Frontal cortex (tissue), 3 donors: ENCODE measurements at regions not wholly inside any gene's neighbourhood (a gene's known extent, or its start where the extent isn't known, plus 50 kb on each side); places are given as distances from the start of the nearest gene placed in this dataset.

Experiments
- DNase-seq, 2 donors: peaks; one replicate each; pipeline ENCODE4 v3.0.0; 2012; ENCODE audit warnings: low spot score in 2 of 2
- FAIRE-seq: peaks from 2 replicates; lab custom pipeline; 2012; peaks lifted over from hg19 to GRCh38; lab: Jason Lieb, UNC
- donor health status: control.
- donor health status: control.
- donor health status: control.

- DNase-seq (no peak), FAIRE-seq (no peak)
Measured at GRCh38 chr16:9533042-9533441, 441.6 kb downstream of the HAPSTR1 start.

GRCh38 chr16:9534759-9535158, 443.3 kb downstream of the HAPSTR1 start:
- FAIRE-seq (no peak), DNase-seq (no peak)

DNA sequence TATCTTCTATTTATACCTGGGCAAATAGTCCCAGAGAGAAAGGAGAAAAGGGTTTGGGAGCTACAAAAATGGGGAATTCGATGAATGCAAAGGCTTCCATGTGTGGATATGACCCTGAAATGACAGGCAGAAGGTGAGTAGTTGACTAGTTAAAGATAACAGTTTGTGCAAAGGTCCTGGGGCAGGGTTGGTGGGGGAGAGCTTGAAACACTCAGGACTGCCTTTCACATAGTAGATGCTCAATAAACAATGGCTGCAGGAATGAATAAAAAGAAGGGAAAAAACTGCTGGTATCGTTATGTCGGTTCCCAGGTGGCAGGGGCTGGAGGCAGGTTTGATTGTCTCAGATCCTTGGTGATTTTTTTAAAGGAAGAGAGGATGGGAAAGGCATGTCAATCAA, 445.5 kb downstream of the HAPSTR1 start:
- FAIRE-seq, result no peak

GRCh38 chr16:9539346-9539745, 447.9 kb downstream of the HAPSTR1 start:
- DNase-seq (no peak), FAIRE-seq (no peak)

More for the DNA sequence above, 445.5 kb downstream of the HAPSTR1 start:
- no peak for DNase-seq

DNA sequence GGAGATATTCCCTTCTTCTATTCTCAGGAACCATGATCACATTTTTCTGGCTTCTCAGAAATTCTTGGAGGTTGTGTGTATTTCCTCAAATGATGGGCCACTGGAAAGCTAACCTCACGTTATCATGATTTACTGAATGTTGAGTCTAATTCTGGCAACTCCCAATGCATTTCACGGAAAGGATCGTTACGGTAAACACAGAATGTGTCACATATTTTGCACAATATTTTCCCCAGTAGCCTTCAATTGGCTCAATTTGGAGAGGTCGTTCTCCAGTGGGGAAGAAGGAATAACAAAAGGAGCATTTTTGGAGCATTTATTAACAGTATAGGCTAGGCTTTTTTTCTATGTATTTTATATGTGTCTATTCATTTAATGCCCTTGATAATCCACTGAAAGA, 450.3 kb downstream of the HAPSTR1 start:
- DNase-seq (no peak), FAIRE-seq (no peak)

- FAIRE-seq (no peak), DNase-seq (no peak)
Measured at GRCh38 chr16:9542165-9542755, 450.8 kb downstream of the HAPSTR1 start.

DNA sequence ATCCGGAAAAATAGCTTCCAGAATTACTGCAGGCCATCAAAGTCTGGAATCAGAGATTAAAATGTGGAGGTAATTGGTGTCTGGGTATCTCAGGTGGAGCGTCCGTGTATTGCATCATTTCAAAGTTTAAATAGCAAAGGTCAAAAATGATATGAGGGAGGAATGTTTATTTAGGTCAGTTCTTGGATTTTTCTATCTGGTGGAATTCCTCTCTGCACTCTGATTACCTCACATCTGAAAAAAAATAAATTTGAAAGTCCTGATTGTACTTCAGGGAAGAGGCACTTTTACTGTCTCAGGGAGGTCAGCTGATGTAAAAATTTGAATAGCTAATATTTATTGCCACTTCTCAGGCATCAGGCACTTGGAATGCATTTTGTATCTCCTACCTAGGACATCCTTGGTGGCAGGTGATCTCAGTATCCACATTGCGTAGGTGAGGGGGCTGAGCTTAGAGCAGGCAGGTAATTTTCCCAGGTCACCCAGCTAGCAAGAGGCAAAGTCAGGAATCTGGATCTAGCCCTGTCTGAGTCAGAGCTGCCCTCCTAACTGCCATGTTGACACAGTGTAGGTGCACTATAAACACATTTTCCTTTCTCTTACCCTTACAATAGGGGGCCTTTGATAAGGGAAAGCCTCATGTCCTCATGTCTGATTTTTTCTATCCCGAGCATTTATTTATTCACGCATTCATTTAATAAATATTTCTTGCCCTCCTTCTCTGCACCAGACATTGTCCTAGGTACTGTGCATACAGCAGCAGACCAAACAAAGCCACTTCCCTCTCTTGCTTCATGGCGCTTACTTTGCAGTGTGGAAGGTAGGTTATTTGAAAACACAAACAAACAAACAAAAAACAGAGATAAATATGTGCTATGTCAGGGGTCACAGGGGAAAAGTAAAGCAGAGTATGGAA, 454.3 kb downstream of the HAPSTR1 start:
- FAIRE-seq (no peak), DNase-seq (no peak)

DNA sequence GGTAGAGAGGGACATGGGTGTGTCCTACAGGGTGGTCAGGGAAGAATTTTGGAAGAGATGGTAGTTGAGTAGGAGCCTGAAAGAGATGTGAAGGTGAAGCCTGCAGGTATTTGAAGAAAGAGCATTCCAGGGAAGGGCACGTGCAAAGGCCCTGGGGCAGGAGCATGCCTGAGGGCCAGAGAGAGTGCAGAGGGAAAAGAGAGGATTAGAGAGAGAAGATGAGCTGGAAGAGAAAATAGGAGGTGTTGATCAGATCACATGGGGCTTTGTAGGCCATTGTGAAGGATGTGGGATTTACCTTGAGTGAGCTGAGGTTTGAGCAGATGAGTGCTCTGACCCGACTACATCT, 455.0 kb downstream of the HAPSTR1 start:
- DNase-seq (no peak), FAIRE-seq (no peak)

GRCh38 chr16:9549487-9549886, 458.0 kb downstream of the HAPSTR1 start:
- no peak for FAIRE-seq
- no peak for DNase-seq

- no peak for DNase-seq
- no peak for FAIRE-seq
Measured at GRCh38 chr16:9555051-9555450, 463.6 kb downstream of the HAPSTR1 start.

DNA sequence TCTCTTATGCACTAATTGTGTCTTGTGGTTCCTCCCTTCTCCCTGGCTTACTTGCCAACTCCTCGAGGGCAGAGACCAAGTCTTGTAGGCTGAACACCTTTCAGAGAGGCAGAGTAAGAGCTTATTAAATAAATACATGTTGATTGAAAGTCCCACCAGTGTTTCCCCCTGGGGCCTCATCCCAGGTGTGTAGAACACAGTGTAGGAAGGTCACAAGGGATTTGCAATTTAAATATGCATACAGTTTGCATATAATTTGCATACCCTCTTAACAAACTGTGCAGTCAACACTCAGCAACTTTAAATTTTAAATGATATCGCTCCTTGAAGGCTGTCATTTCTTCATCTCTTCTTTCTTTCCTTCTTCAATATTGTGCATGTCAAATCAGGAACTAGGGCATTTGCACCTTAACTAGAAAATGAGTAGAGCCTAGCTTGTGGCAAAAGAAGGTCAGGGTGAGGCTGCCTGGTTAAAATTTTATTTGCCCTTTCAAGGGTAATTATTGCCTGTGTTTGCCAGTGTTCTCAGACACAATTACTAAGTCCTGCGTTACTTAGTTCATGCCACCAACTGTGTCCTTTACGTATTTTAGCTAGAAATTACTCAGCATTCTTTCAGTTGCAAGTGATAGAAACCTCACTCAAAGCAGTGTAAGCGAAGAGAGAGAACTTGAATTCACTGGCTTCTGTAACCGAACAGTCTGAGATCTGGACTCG, 465.7 kb downstream of the HAPSTR1 start:
- DNase-seq, result no peak
- no peak for FAIRE-seq

- no peak for FAIRE-seq
- DNase-seq, result no peak
Measured at GRCh38 chr16:9557713-9558112, 466.3 kb downstream of the HAPSTR1 start.

- DNase-seq (no peak), FAIRE-seq (no peak)
Measured at GRCh38 chr16:9566099-9566498, 474.7 kb downstream of the HAPSTR1 start.

- no peak for FAIRE-seq
- DNase-seq, result no peak
Measured at GRCh38 chr16:9567666-9568065, 476.2 kb downstream of the HAPSTR1 start.

GRCh38 chr16:9568261-9568660, 476.8 kb downstream of the HAPSTR1 start:
- DNase-seq (no peak), FAIRE-seq (no peak)

DNA sequence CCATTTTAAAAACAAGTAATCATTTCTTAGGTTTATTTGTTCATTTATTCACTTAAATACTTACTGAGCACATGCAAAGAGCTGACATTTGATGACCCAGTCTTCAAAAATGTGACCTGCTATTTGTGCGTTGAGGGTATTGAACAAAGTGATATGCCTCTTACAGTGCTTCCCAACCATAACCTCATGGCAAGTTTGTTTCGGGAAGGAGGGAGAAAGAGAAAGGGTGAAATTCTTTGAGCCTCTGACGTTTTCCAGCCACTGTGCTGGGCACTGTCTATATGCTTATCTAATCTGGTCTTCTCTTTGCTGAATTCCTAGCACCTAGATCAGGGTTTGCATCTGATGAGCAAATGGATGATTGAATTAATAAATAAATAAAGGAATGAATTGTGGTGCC, 479.1 kb downstream of the HAPSTR1 start:
- no peak for DNase-seq
- FAIRE-seq, result no peak

- FAIRE-seq (no peak), DNase-seq (no peak)
Measured at GRCh38 chr16:9578459-9578858, 487.0 kb downstream of the HAPSTR1 start.

DNA sequence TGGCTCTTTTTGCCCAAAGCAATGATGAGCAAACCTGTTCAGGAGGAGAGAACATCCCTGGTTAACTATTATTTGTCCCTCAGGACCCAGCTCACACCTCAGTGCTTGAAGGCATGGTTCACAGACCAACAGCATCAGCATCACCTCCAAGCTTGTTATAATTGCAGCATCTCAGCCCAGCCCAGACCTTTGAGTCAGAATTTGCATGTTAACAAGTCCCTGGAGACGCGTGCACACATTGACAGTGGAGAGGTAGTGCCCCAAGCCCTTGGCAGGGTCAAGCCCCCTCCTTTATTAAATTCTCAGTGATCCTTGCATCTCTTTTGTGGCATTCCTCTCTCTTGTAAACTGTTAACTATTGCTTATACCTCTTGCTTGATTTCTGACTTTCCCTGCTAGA, 488.6 kb downstream of the HAPSTR1 start:
- no peak for FAIRE-seq
- no peak for DNase-seq

GRCh38 chr16:9593440-9593839, 502.0 kb downstream of the HAPSTR1 start:
- DNase-seq, result no peak
- FAIRE-seq, result no peak

DNA sequence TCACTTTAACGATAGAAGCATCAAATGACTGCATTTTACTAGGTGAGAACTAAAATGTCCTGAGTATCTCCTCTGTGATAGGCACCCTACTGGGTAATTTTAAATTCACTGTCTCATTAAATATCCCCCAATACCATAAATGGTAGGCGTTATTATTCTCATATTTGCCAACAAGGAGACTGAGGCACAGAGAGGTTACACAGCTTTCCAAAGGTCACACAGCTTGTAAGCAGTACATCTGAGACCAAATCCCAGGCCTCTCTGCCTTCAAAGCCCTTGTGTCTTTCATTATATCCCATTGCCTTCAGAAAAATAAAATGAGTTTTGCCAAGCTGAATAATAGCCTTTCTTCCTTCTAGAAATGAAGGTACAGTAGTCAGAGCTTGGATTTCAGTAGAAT, 502.6 kb downstream of the HAPSTR1 start:
- no peak for DNase-seq
- FAIRE-seq, result no peak

- FAIRE-seq (no peak), DNase-seq (no peak)
Measured at GRCh38 chr16:9594946-9595345, 503.5 kb downstream of the HAPSTR1 start.
